DMS79 treated with DMSO at 0.1 percent for 48 hours (cell line): ENCODE measurements at regions not wholly inside any gene's neighbourhood (a gene's known extent, or its start where the extent isn't known, plus 50 kb on each side); places are given as distances from the start of the nearest gene placed in this dataset.
"Not testable (repeated sequence)": the region's sequence is repeated elsewhere in the genome, so short reads cannot be mapped to it uniquely, and the experiment has no call there.

Experiments used
- DNase-seq: peaks from one replicate; lab custom pipeline; 2025; lab: John Stamatoyannopoulos, UW

- DNase-seq, result no peak
Measured at GRCh38 chr9:81430727-81431126, 258.6 kb downstream of the TLE1 start.

GRCh38 chr9:81427870-81428269 lies 261.5 kb downstream of the TLE1 start:
- no peak for DNase-seq

- DNase-seq, result no peak
Measured at GRCh38 chr9:81424431-81424830, 264.9 kb downstream of the TLE1 start.

- no peak for DNase-seq
Measured at GRCh38 chr9:81423589-81424326, 265.6 kb downstream of the TLE1 start.

- not testable (repeated sequence) for DNase-seq
Measured at GRCh38 chr9:81421090-81421489, 268.3 kb downstream of the TLE1 start.

- no peak for DNase-seq
Measured at GRCh38 chr9:81420024-81420423, 269.3 kb downstream of the TLE1 start.

- no peak for DNase-seq
Measured at GRCh38 chr9:81417941-81418340, 271.4 kb downstream of the TLE1 start.

GRCh38 chr9:81417299-81417675 lies 272.1 kb downstream of the TLE1 start:
- DNase-seq, result no peak

GRCh38 chr9:81416476-81417298 lies 272.7 kb downstream of the TLE1 start:
- DNase-seq, result peak; percentile 86

GRCh38 chr9:81414836-81415235 lies 274.5 kb downstream of the TLE1 start:
- DNase-seq, result no peak

- DNase-seq, result no peak
Measured at GRCh38 chr9:81411961-81412360, 277.4 kb downstream of the TLE1 start.

GRCh38 chr9:81410201-81410600 lies 279.1 kb downstream of the TLE1 start:
- DNase-seq, result no peak

- no peak for DNase-seq
Measured at GRCh38 chr9:81408951-81409350, 280.4 kb downstream of the TLE1 start.

GRCh38 chr9:81404931-81405598 lies 284.3 kb downstream of the TLE1 start:
- no peak for DNase-seq

GRCh38 chr9:81397481-81398381 lies 291.6 kb downstream of the TLE1 start:
- no peak for DNase-seq

- DNase-seq, result no peak
Measured at GRCh38 chr9:81396528-81396927, 292.8 kb downstream of the TLE1 start.

GRCh38 chr9:81395676-81396054 lies 293.7 kb downstream of the TLE1 start:
- no peak for DNase-seq

GRCh38 chr9:81394881-81395675 lies 294.3 kb downstream of the TLE1 start:
- DNase-seq, result no peak

GRCh38 chr9:81393985-81394811 lies 295.1 kb downstream of the TLE1 start:
- DNase-seq, result no peak

GRCh38 chr9:81391457-81391825 lies 297.9 kb downstream of the TLE1 start:
- DNase-seq, result no peak
